NCI-H1092 (cell line): ENCODE measurements at regions not wholly inside any gene's neighbourhood (a gene's known extent, or its start where the extent isn't known, plus 50 kb on each side); places are given as distances from the start of the nearest gene placed in this dataset.

Source experiments
- DNase-seq: peaks from one replicate; lab custom pipeline; 2025; lab: John Stamatoyannopoulos, UW

DNA sequence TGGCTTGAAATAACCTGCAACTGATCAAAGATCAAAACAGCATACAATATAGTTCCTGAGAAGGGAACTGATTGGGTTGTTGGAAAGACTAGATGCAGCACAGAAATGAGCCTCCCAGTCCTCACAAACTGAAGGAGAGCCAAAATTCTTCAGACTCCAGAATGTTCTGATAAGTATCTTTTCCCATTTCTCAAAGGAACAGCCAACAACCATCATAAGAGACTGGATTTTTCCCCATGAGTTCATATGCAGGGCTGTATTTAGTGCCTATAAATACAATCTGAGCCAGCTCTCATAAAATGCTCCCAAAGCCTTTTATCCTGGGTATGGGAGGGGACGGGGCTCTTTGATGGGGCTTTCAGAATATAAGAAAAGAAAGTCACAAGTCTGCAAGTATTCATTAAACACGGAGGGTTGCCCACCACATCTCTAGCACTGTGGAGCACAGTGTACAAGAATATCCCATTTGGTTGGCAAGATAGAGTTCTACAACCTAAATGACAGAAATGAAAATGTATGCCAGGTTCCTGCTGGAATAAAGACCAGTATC, 50.7 kb upstream of the LYVE1 start:
- DNase-seq: no peak

DNA sequence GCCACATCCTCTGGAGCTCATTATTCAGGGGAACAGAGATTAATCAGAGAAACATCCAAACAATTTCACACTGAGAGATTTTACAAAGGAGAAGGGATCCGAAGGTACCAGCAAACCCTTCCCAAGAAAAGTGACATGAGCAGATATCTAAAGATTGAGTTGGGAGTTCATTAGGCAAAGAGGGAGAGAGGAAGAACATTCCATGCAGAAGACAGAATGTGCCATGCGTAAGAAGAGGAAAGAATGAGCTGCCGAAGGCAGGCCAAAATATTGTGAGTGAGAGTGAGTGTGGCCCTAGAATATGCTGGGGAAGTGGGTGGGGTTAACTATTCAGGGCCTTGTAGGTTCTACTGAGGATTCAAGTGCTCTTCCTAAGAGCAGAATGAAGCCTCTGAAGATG, 50.0 kb upstream of the LYVE1 start:
- no peak for DNase-seq
